ENCODE measurements at regions not wholly inside any gene's neighbourhood (a gene's known extent, or its start where the extent isn't known, plus 50 kb on each side); places are given as distances from the start of the nearest gene placed in this dataset.

- TF ChIP-seq EZH2 (IDR thresholded peaks at IDR 0.05): no peak
- TF ChIP-seq, protein P1, sequence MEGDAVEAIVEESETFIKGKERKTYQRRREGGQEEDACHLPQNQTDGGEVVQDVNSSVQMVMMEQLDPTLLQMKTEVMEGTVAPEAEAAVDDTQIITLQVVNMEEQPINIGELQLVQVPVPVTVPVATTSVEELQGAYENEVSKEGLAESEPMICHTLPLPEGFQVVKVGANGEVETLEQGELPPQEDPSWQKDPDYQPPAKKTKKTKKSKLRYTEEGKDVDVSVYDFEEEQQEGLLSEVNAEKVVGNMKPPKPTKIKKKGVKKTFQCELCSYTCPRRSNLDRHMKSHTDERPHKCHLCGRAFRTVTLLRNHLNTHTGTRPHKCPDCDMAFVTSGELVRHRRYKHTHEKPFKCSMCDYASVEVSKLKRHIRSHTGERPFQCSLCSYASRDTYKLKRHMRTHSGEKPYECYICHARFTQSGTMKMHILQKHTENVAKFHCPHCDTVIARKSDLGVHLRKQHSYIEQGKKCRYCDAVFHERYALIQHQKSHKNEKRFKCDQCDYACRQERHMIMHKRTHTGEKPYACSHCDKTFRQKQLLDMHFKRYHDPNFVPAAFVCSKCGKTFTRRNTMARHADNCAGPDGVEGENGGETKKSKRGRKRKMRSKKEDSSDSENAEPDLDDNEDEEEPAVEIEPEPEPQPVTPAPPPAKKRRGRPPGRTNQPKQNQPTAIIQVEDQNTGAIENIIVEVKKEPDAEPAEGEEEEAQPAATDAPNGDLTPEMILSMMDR (IDR thresholded peaks at IDR 0.05): no peak
These were observed 391.1 kb downstream of the PLPP3 start for GRCh38 chr1:56188221-56188620.

Data from neural progenitor cell (in vitro differentiated cells).